IPS-NIHi7 (cell line): ENCODE measurements at regions not wholly inside any gene's neighbourhood (a gene's known extent, or its start where the extent isn't known, plus 50 kb on each side); places are given as distances from the start of the nearest gene placed in this dataset.
"Not testable (repeated sequence)": the region's sequence is repeated elsewhere in the genome, so short reads cannot be mapped to it uniquely, and the experiment has no call there.

ENCODE experiments used
- DNase-seq: peaks from one replicate; pipeline ENCODE4 v3.0.0; 2012; ENCODE audit warnings: mixed read lengths; ENCODE audit errors: extremely low spot score

DNA sequence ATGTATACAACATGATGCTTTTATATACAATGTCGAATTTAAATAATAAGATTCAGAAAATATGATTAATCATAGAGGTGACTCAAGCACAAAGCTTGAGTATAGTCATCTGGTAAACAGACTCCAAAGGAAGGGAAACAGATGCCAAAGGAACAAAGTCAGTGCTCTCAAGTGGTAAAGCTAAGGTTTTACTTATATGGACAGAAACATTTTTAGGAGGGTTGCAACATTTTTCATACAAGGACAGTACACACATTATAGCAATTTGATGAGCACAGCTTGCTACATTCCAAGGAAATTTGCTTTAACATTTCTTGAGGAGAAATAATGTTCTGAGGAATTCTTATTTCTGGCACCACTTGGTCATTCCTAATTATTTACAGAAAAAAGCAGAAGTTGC lies 333.4 kb upstream of the AADAT start:
- DNase-seq, result no peak

DNA sequence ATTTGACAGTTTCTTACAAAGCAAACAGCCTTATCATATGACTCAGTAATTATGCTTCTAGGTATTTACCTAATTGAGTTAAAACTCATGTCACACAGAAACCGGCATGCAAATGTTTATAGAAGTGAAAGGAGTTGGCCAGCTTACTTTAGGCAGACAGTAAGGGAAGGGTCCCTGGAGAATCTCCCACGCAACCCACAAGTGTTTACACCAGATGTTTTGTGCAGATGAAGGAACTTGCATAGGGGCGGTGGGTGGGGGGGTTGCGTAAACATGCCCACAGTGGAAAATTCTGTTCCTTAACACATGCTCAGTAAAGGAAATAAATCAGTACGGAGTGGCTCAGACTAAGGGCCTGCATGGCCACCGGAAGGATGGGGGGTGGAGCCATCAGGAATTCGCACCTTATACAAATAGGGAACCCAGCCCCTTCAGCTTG lies 330.5 kb upstream of the AADAT start:
- DNase-seq, result no peak

DNA sequence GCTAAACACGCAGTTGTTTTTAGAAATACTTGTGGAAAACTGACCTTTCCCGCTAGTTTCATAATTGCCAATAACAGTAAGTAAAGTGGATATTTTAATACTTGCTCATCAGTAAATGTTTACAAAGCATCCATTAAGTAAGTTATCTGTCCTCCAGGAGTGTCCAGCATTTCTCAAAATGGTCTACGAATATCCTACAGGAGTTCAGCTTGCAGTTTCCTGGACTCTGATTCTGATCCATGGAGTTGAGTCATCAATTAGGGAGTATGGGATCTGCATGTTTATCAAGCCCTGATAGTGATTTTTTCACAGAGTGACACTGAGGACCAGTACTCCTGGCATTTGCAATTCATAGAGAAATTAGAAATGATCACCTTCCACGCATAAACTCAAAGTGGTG lies 325.2 kb upstream of the AADAT start:
- DNase-seq, result no peak

DNA sequence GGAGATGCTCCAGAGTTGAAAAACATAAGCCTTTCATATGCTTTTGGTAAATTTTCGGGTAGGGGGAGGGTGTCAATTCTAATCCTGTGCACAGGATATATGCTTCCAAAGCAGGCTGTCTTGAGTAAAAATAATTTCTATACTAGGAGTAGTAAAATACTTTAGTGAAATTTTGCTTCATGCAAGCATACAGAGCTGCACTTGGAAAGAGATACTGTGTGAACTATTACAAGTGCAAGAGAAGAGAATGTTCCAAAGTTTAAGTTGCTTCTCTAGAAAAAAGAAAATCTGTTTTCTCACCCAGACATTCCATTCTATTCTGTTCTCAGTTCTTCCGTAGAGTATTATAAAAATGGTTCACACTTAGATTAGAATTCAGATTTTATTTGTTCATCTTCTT lies 324.6 kb upstream of the AADAT start:
- no peak for DNase-seq

DNA sequence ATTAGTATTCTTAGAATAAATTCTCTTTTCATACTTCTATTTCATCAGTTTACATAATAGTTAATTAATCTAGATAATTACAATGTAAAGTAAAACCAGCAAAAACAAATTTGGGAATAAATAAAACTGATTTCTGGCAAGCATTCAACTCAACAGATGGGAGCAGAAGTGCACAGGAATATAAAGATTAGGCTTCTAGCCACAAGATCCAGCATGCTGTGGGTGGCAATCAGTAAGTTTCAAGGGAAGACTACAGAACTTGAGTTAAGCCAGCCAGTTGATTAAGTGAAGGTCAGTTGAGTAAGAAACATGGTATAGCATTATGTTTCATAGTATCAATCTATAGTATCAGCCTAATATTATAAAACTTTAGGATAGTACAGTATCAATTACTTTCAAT lies 324.2 kb upstream of the AADAT start:
- DNase-seq, result no peak

DNA sequence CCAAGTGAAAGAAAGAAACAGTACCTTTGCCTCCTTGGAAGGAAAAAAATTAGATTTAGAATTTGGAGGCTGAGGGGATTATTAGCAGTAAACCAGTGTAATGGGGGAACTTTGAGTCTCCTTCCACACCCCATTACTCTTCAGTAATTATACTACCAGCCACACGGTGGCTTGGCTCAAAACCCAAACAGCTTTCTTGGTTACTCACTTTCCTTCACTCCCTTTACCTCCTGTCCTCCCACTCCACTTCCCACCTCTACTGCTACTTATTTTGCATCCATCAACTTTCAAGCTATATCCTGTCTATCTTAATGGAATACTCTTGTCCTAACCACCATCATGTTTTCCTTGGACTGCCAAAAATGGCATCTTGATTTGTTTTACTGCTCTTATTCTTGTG lies 310.6 kb upstream of the AADAT start:
- peak; percentile 35 for DNase-seq

DNA sequence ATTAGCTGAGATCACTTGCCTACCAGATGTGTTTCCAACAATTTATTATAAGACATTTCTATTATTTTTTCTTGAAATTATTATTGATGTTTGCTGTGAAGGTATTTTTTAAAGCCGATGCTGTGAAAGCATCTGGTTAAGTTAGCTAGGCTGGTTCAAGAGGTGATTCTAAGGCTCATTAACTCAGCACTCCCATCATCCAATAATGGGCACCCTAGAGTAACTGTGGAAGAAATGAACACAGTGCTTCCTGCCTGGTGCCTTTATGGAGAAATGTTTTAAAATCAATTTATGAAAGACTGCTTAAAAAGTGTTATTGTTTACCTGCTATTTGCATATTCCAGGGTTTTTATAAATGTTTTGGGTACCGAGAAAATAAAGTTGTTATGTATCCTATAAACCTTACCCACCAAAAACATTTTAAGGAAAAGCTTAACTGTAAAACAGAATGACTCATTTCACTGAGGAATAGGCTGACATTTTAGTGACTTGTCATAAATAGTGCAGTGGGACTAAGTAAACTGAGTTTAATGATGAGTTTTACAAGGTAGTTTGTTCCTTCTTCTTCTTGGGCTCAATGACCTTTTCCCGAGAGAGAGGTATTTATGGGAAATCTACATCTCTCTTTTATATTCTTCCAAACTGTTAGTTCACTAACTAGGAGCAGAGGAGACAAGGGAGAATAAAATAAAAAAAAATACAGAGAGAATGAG lies 310.0 kb upstream of the AADAT start:
- no peak for DNase-seq

DNA sequence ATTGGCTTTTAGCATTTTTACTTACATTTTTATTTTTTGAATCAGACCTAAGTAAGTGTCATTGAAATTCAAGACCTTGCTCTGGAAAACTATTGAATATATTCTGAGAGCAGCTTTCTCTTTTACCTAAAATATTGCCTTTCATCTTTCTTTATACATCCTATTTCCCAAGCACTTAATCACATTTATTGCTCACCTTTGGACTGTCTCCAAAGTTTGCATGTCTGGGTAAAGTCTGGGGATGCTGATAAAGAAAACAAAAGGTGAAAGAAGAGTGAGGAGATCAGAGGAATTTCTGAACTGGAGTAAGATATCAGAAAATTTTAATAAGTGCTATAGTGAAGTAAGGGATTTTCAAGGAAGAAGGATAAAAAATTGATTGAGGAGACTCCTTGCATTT lies 308.5 kb upstream of the AADAT start:
- DNase-seq, result no peak

DNA sequence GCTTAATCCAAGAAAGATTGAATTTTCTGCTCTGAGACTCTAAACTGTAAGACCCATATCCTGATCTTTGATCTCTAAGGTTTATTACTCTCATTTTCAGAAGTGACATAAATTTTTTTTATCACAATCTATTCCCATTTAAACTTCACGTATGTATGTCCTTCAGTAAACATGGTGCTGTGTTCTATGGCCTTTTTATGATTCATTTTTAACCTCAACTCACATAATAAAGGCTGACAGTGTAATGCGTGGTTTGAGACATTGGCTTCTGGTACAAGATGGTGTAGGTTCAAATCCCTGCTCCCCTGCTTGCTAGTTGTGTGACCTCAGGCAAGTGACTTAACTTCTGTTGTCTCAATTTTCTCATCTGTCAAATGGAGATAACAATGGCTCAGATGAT lies 306.0 kb upstream of the AADAT start:
- DNase-seq, result no peak

DNA sequence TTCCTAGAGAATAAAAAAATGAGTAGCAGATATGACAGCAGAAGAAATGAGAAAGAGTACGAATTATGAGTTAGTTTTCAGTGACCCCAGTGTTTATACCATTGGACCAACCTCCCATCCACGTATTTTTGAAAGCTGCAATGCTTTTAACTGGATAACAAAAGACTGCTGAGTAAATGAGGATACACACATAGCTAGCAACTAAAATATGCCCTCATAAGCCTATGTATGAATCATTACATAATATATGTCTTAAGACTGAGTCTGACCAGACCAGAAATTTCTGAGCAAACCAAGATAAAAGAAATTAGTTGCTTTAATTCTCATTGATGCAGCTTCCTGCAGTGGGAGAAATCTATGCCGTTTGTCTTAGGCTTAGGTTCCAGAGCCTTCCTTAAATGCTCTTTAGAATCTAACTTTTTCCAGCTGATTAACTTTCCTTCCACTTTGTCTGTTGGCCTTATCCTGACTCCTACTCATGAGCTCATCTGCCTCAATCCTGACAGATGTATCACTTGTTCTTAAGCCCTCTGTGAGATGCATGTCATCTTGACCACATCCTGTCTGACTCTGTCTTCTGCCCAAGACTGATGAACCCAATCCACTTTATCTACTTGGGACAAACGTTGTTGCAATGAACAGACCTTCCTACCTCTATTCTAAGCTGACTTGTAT lies 301.4 kb upstream of the AADAT start:
- DNase-seq, result no peak

DNA sequence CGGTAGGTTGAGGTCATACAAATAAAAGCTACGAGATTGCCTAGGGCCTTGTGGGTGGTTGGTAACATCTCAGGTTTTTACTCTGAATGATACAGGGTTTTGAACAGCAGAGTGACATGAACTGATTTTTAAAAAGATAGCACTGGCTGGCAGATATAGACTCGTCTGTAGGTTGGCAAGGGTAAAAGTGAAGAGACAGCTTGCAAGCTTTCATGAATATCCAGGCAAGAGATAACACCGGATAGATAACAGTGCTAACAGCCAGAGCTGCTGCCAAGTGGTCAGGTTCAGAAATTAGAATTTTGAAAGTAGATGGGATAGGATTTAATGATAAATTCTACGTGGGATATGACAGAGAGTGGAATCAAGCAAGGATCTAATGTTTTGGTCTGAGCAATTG lies 299.7 kb upstream of the AADAT start:
- no peak for DNase-seq

DNA sequence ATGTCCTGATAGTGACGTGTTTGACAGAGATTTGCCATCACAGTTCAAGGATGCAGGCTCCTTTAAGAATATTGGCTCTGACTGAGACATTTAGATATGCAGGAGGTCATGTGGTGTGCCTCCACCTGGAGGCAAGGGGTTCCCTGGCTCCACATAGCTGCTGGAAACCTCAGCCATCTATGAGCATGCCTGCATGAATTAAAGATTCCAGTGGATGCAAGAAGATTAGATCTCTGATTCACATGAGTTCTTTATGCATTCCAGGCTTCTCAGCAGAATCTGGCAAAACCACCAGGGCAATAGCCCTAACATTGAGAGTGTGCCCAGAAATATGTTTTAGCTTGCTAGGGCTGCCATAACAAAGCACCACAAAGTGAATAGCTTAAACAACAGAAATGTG lies 298.5 kb upstream of the AADAT start:
- no peak for DNase-seq

DNA sequence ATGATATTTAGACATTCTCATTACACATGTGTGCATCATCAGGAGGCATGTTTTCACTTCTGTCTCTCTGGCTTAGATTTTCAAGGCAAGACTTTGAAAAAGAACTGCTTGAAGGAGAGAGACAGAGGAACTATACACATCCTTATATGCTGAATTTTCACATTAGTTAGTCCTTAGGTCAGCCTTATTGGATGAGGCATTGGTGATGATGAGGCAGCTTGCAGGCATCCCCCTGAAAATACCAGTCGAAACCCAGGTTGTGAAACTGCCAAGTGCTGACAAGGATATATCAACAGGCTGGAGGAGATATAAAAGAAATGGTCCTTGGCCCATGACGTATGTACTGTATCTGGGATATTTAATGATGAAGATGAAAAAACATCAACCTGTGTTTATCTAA lies 297.2 kb upstream of the AADAT start:
- DNase-seq, result no peak

DNA sequence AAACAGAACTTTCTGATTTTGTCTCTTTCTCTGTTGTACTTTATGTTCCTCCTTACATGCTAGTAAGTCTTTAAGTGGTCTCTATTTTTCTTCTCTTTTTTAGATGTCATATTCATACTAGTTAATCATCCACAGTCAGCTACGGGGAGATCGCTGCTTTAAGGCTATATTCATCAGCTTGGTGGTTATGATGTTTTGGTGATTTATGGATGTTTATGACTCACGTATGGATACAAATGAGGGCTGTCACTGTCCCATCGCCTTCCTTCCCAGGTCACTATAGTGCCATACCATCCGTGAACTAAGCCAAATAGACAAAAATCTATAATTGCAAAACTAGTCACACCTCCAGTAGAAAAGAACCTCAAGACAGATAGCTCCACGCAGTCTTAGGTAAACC lies 296.8 kb upstream of the AADAT start:
- no peak for DNase-seq

DNA sequence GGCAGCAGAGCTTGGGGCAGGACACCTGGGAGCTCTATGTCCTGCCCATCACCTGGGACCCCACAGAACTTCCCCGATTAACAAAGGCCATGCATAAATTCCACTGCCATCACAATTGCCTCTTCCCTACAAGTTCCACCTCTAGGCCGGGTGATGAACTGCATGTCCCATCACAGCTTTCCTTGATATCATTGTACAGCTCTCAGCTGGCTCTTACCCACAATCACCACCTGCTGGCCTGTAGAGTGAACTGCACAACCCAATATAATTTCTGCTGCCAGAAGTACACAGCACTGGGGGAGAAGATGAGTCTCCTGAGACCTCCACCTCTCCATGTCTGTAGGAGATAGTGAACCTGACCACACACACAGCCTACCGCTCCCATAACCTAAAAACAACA lies 285.0 kb upstream of the AADAT start:
- DNase-seq, result peak; percentile 78

DNA sequence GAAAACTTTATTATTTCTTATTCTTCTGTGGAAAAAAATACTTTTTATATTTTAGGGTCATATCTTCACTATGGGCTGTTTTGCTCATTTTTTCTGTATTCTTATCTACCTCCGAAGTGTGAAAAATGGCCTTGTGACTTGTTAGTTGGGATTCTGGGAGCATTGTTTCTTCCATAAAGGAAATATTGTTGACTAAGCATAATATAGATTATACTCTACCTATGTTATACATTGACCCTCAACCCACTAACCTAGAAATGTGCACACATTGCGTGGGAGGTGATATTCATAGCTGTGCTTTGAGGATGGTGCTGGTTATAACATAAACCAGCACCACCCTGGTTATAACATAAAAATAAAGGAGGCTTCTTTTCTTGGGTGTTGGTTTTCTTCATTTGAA lies 259.2 kb upstream of the AADAT start:
- no peak for DNase-seq

DNA sequence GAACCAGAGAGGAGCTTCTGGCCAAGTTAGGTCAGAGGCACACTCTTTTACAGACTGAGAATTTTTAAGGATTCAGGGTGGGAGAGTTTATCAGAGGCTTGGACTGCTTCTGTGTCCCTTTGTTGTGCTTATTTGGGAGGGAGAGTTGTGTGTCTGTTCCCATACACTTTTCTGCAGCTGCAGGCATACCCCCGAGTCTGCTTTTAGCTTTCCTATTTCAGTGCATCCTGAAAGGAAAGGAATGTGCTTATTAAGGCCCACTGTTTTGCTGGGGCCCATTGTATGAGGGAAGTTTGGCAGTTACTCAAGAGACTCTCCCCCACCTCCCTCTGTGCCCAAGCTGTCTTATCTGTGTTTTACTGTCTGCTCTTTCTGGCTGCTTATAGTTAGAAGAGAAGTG lies 257.4 kb upstream of the AADAT start:
- DNase-seq, result not testable (repeated sequence)

DNA sequence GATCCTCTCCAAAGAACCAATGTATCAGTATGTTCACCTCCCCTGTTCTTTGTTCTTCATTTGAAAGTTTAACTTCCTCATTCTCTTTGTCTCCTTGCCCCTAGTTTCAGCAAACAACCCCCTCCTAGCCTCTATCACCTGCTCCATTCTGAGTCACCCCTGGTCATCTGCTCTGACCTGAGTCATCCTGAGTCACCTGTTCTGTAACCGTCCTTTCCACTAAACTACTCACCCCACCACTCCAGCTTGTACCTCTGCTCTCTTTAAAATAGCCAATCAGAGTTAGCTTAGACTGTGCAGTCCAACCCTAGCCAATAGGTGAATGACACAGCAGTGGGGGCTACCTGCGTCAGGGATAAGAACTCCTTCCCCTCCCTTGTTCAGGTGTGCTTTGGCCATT lies 249.8 kb upstream of the AADAT start:
- no peak for DNase-seq

DNA sequence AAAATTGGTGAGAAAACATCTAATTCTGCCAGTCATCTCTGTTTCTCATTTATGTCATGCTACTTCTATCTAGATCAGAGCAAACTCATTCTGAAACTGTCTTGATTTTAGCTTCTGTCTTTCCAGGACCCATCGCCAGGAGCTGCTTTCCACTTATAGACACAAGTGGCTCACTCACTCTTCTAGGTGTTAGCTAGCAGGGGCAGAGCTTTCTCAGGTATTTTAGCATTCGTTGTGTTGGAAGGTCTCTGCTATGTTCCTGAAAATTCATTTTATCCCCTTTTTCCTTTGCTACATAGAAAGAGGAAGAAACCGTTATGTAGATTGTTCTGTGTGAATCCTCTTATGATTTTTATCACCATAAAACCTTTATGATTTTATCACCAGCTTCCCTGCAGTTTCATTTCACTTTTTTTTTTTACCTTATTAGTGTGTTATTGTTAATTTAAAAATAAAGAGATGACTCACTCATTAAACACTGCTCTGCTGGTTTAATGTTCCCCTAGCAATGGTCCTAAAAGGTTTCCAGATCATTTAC lies 246.6 kb upstream of the AADAT start:
- DNase-seq, result no peak

DNA sequence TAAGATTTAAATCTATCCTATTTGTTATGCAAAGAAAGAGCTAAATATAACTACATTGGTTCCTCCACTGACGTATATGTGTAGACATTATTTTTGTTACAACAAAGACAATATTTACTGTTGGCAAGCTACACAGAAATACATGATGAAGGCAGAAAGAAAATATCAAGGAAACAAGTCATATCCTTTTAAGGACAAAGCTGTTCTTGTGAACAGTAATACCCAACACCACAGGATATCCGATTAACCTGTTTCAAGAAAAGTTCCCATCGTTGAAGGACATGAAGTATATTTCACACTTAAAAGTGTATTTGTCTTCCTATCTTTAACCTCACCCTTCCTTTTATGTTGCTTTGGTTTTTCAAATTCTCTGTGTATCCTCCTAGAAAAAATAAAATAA lies 235.8 kb upstream of the AADAT start:
- no peak for DNase-seq

DNA sequence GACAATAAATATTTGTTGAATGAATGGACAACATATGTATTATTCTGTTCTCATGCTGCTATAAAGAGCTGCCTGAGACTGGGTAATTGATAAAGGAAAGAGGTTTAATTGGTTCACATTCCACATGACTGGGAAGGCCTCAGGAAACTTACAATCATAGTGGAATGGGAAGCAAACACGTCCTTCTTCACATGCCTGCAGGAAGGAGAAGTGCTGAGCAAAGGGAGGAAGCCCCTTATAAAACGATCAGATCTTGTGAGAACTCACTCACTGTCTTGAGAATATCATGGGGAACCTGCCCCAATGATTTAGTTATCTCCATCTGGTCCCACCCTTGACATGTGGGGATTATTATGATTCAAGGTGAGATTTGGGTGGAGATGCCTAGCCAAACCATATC lies 233.9 kb upstream of the AADAT start:
- DNase-seq, result no peak

DNA sequence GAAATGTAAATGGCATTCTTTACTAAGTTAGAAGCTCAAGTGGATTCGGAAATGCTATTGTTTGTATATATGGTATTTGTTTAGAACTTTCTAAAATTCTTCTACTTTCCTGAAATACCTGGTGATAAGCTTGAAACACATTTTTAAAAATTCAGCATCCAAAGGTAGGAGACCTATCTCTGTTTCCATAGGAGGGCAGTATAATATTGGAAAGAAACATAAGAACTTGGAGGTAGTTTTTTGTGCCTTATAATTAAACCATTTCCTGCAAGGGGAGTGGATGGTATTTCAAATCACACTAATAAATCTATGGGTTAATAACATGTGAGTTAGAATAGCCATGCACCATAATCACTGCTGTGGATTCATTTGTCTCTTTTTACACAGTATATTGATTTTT lies 217.4 kb upstream of the AADAT start:
- DNase-seq, result no peak

DNA sequence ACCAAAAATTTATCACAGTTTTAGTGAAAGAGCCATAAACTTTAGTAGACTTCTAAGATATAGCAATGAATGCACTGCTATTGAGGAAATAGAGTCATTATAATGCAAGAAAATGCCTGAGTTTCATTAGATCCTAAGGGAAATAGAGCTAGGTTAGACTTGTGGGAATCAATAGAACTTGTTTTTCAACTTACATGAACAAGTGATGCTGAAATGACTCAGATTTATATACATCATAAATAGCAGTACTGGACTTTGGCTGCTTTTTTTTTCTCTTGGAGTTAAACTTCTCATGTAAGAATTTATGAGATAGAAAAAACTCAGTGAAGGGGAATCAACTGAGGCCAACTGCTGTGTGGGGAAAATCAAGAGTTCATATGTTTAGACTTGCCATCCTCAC lies 216.5 kb upstream of the AADAT start:
- no peak for DNase-seq

DNA sequence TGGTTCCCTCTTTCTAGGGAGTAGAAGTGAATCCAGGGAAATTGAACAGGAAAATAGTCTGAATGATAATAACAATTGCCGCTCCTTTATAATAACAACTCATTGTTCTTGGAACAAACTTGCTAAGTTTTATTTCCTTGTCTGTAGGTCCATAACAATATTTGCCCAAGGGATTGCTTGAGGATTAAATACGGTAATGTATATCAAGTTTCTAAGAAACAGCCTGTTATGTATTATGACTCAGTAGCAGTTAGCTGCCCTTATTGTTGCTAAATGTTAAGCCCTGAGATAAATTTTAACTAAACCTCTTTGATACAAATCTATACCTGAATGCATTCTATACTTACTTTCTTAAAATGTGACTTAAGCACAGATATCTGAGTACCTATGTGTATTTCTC lies 215.9 kb upstream of the AADAT start:
- no peak for DNase-seq
